Neural crest cell (in vitro differentiated cells): ENCODE measurements at regions not wholly inside any gene's neighbourhood (a gene's known extent, or its start where the extent isn't known, plus 50 kb on each side); places are given as distances from the start of the nearest gene placed in this dataset.

ENCODE experiments used
- DNase-seq: peaks from one replicate; pipeline ENCODE4 v3.0.0; 2021; ENCODE audit warnings: low read depth, mixed read lengths, low spot score
- H3K27ac Mint-ChIP-seq: one replicate; pipeline ENCODE4 v1.8.0; 2021; ENCODE audit warnings: mild to moderate bottlenecking, mixed read lengths; ENCODE audit not compliant: unreplicated experiment
- H3K27me3 Mint-ChIP-seq: 2 replicates; pipeline ENCODE4 v1.8.0; 2021; ENCODE audit warnings: low read depth, mild to moderate bottlenecking, mixed read lengths
- H3K36me3 Mint-ChIP-seq: 2 replicates; pipeline ENCODE4 v1.8.0; 2021; ENCODE audit warnings: low read depth, mild to moderate bottlenecking, mixed read lengths
- H3K4me1 Mint-ChIP-seq: 2 replicates; pipeline ENCODE4 v1.8.0; 2021; ENCODE audit warnings: mixed read lengths
- H3K4me3 Mint-ChIP-seq: one replicate; pipeline ENCODE4 v1.8.0; 2021; ENCODE audit warnings: mild to moderate bottlenecking, mixed read lengths
- H3K9me3 Mint-ChIP-seq: 2 replicates; pipeline ENCODE4 v1.8.0; 2021; ENCODE audit warnings: mixed read lengths
- CTCF ChIP-seq: fragments of 200-600 bp; sonication (generic); conservative IDR thresholded peaks from 2 replicates; pipeline ENCODE4 v1.5.0; 2021; ENCODE audit warnings: antibody characterized with exemption, mild to moderate bottlenecking

- no peaks in the 10 kb centered on the region for H3K27me3 Mint-ChIP-seq
- no peak for TF ChIP-seq CTCF
- no peaks in the 10 kb centered on the region for H3K9me3 Mint-ChIP-seq
- H3K27ac Mint-ChIP-seq: no peak overlapping the region
- no peak overlapping the region for H3K4me3 Mint-ChIP-seq
- no peaks in the 10 kb centered on the region for H3K36me3 Mint-ChIP-seq
- H3K4me1 Mint-ChIP-seq: peaks cover 55% of the 10 kb centered on the region
- DNase-seq: no peak
Measured at GRCh38 chr2:120949957-120950590, 214.4 kb downstream of the GLI2 start.

GRCh38 chr2:120951693-120952092 is 216.0 kb downstream of the GLI2 start:
- H3K27ac Mint-ChIP-seq: no peak overlapping the region

GRCh38 chr2:120952318-120952717 is 216.7 kb downstream of the GLI2 start:
- Mint-ChIP-seq H3K4me3 (no peak overlapping the region), H3K27ac (no peak overlapping the region), H3K27me3 (no peaks in the 10 kb centered on the region), H3K36me3 (no peaks in the 10 kb centered on the region), H3K4me1 (peaks cover 37% of the 10 kb centered on the region), H3K9me3 (no peaks in the 10 kb centered on the region)
- no peak for TF ChIP-seq CTCF
- DNase-seq: no peak

More at GRCh38 chr2:120951693-120952092, 216.0 kb downstream of the GLI2 start:
- H3K9me3 Mint-ChIP-seq: no peaks in the 10 kb centered on the region
- H3K27me3 Mint-ChIP-seq: no peaks in the 10 kb centered on the region
- peaks cover 38% of the 10 kb centered on the region for H3K4me1 Mint-ChIP-seq
- no peak for DNase-seq
- no peak for TF ChIP-seq CTCF
- no peaks in the 10 kb centered on the region for H3K36me3 Mint-ChIP-seq
- H3K4me3 Mint-ChIP-seq: peak overlapping the region; percentile 36

GRCh38 chr2:120953066-120953756 is 217.5 kb downstream of the GLI2 start:
- Mint-ChIP-seq H3K9me3 (no peaks in the 10 kb centered on the region), H3K27me3 (no peaks in the 10 kb centered on the region), H3K4me3 (no peak overlapping the region), H3K27ac (no peak overlapping the region), H3K36me3 (no peaks in the 10 kb centered on the region), H3K4me1 (peaks cover 37% of the 10 kb centered on the region)
- no peak for TF ChIP-seq CTCF
- DNase-seq: no peak

GRCh38 chr2:120953843-120954584 is 218.3 kb downstream of the GLI2 start:
- H3K27ac Mint-ChIP-seq: no peak overlapping the region
- TF ChIP-seq CTCF: no peak
- no peaks in the 10 kb centered on the region for H3K9me3 Mint-ChIP-seq
- no peak overlapping the region for H3K4me3 Mint-ChIP-seq
- no peaks in the 10 kb centered on the region for H3K36me3 Mint-ChIP-seq
- no peaks in the 10 kb centered on the region for H3K27me3 Mint-ChIP-seq
- H3K4me1 Mint-ChIP-seq: peaks cover 40% of the 10 kb centered on the region
- DNase-seq: no peak
